Liver (tissue), 7 donors: ENCODE measurements at regions not wholly inside any gene's neighbourhood (a gene's known extent, or its start where the extent isn't known, plus 50 kb on each side); places are given as distances from the start of the nearest gene placed in this dataset.

ENCODE experiments used
- DNase-seq: peaks from one replicate; pipeline ENCODE4 v3.0.0-alpha.2; 2017; ENCODE audit warnings: low spot score
- H3K27ac ChIP-seq, 2 donors: one replicate each; pipeline ENCODE4 v1.7.0; 2013; ENCODE audit warnings: inconsistent platforms in 2 of 2, low read length in 2 of 2, control low read depth in 1 of 2, low read depth in 1 of 2, mild to moderate bottlenecking in 1 of 2
- H3K27me3 ChIP-seq, 4 donors: one replicate each; pipeline versions ENCODE4 v1.6.1 to v1.7.0; 2013; ENCODE audit warnings: low read length in 3 of 4, inconsistent platforms in 1 of 4, mild to moderate bottlenecking in 1 of 4, moderate library complexity in 1 of 4; ENCODE audit not compliant: control insufficient read depth in 4 of 4, insufficient read depth in 4 of 4
- H3K36me3 ChIP-seq, 4 donors: one replicate each; pipeline versions ENCODE4 v1.6.1 to v1.7.0; 2013; ENCODE audit warnings: low read length in 3 of 4, mild to moderate bottlenecking in 3 of 4, low read depth in 1 of 4, moderate library complexity in 1 of 4; ENCODE audit not compliant: control insufficient read depth in 4 of 4, insufficient read depth in 3 of 4
- H3K4me1 ChIP-seq, 4 donors: one replicate each; pipeline versions ENCODE4 v1.6.1 to v1.7.0; 2013; ENCODE audit warnings: low read length in 3 of 4, mild to moderate bottlenecking in 3 of 4, moderate library complexity in 1 of 4; ENCODE audit not compliant: control insufficient read depth in 4 of 4, insufficient read depth in 4 of 4
- H3K4me3 ChIP-seq, 3 donors: one replicate each; pipeline versions ENCODE4 v1.6.1 to v1.7.0; 2013; ENCODE audit warnings: low read length in 3 of 3, control low read depth in 1 of 3, low read depth in 1 of 3, mild to moderate bottlenecking in 1 of 3
- H3K9ac ChIP-seq, 2 donors: one replicate each; pipeline ENCODE4 v1.7.0; 2013; ENCODE audit warnings: low read length in 2 of 2, mild to moderate bottlenecking in 2 of 2, moderate library complexity in 2 of 2, control low read depth in 1 of 2, low read depth in 1 of 2
- H3K9me3 ChIP-seq, 4 donors: one replicate each; pipeline versions ENCODE4 v1.6.1 to v1.7.0; 2013; ENCODE audit warnings: low read length in 3 of 4; ENCODE audit not compliant: control insufficient read depth in 4 of 4
- ATF3 ChIP-seq: IDR thresholded peaks from 2 replicates; pipeline ENCODE4 v1.6.1; 2016; ENCODE audit warnings: antibody characterized with exemption
- EGR1 ChIP-seq, 2 donors: IDR thresholded peaks; 2 replicates each; pipeline ENCODE4 v1.6.1; 2016 to 2018; ENCODE audit warnings: antibody characterized with exemption in 2 of 2, low read depth in 2 of 2
- FOXA1 ChIP-seq: IDR thresholded peaks from 2 replicates; pipeline ENCODE4 v1.6.1; 2016; ENCODE audit warnings: antibody characterized with exemption
- FOXA2 ChIP-seq: IDR thresholded peaks from 2 replicates; pipeline ENCODE4 v1.6.1; 2016; ENCODE audit warnings: antibody characterized with exemption
- GABPA ChIP-seq, 2 donors: IDR thresholded peaks in 1 of 2; conservative IDR thresholded peaks in 1 of 2; 2 replicates each; pipeline ENCODE4 v1.6.1; 2016; ENCODE audit warnings: antibody characterized with exemption in 2 of 2, mild to moderate bottlenecking in 1 of 2, moderate library complexity in 1 of 2
- HNF4A ChIP-seq, 2 donors: conservative IDR thresholded peaks; 2 replicates each; pipeline ENCODE4 v1.6.1; 2016; ENCODE audit warnings: antibody characterized with exemption in 2 of 2, mild to moderate bottlenecking in 2 of 2
- HNF4G ChIP-seq: IDR thresholded peaks from 2 replicates; pipeline ENCODE4 v1.6.1; 2016; ENCODE audit warnings: antibody characterized with exemption
- JUND ChIP-seq, 2 donors: IDR thresholded peaks; 2 replicates each; pipeline ENCODE4 v1.6.1; 2016; ENCODE audit warnings: antibody characterized with exemption in 2 of 2
- MAX ChIP-seq: IDR thresholded peaks from 2 replicates; pipeline ENCODE4 v1.6.1; 2016; ENCODE audit warnings: antibody characterized with exemption
- NR2F2 ChIP-seq: IDR thresholded peaks from 2 replicates; pipeline ENCODE4 v1.6.1; 2016; ENCODE audit warnings: antibody characterized with exemption
- REST ChIP-seq: IDR thresholded peaks from 2 replicates; pipeline ENCODE4 v1.6.1; 2016; ENCODE audit warnings: antibody characterized with exemption, mild to moderate bottlenecking
- RXRA ChIP-seq, 2 donors: IDR thresholded peaks; 2 replicates each; pipeline ENCODE4 v1.6.1; 2017 to 2018; ENCODE audit warnings: antibody characterized with exemption in 2 of 2, mild to moderate bottlenecking in 1 of 2
- SP1 ChIP-seq: IDR thresholded peaks from 2 replicates; pipeline ENCODE4 v1.6.1; 2018; ENCODE audit warnings: antibody characterized with exemption, mild to moderate bottlenecking
- TAF1 ChIP-seq: conservative IDR thresholded peaks from 2 replicates; pipeline ENCODE4 v1.6.1; 2016; ENCODE audit warnings: antibody characterized with exemption, mild to moderate bottlenecking
- YY1 ChIP-seq: IDR thresholded peaks from 2 replicates; pipeline ENCODE4 v1.6.1; 2016; ENCODE audit warnings: antibody characterized with exemption, mild to moderate bottlenecking
- ZBTB33 ChIP-seq: IDR thresholded peaks from 2 replicates; pipeline ENCODE4 v1.6.1; 2016; ENCODE audit warnings: antibody characterized with exemption
- WGBS: extraction: QIAGEN DNeasy Blood & Tissue Kit; methylation state at CpG from one replicate; pipeline ENCODE4 v1.1.7; 2013; 5-methylcytosine and 5-hydroxymethylcytosine counted together
- donor health status: healthy.
- donor health status: healthy.
- donor health status: healthy.
- donor health status: healthy.

- TF ChIP-seq REST (no peak), FOXA2 (no peak), HNF4A (conservative IDR thresholded peaks at IDR 0.05) (no peak), NR2F2 (no peak), EGR1 (IDR thresholded peaks at IDR 0.05; ENCODE audit: low read depth in 2 of 2) (no peak), JUND (IDR thresholded peaks at IDR 0.05) (no peak), TAF1 (no peak), RXRA (IDR thresholded peaks at IDR 0.05) (no peak), MAX (no peak), FOXA1 (no peak), HNF4G (no peak), SP1 (no peak), ATF3 (no peak), YY1 (no peak), ZBTB33 (no peak), GABPA (IDR thresholded peaks at IDR 0.05 in 1 of 2, conservative IDR thresholded peaks at IDR 0.05 in 1 of 2) (no peak)
- H3K4me3 ChIP-seq, result no peak overlapping the region
- 76% methylated on average over 23 of the region's 23 CpGs for WGBS
- DNase-seq, result no peak
- peaks cover 0 to 2% (median 0%) of the 10 kb centered on the region in 4 donors for H3K27me3 ChIP-seq
- H3K27ac ChIP-seq, result no peak overlapping the region
- H3K36me3 ChIP-seq, result no peaks in the 10 kb centered on the region
- H3K9me3 ChIP-seq, result no peaks in the 10 kb centered on the region
- no peak overlapping the region for H3K9ac ChIP-seq
- H3K4me1 ChIP-seq, result no peaks in the 10 kb centered on the region
Observed at GRCh38 chr10:130741901-130742855, 569.3 kb downstream of the TCERG1L start.
